Central memory CD8-positive, alpha-beta T cell (primary cell): ENCODE measurements at regions not wholly inside any gene's neighbourhood (a gene's known extent, or its start where the extent isn't known, plus 50 kb on each side); places are given as distances from the start of the nearest gene placed in this dataset.
"Not testable (repeated sequence)": the region's sequence is repeated elsewhere in the genome, so short reads cannot be mapped to it uniquely, and the experiment has no call there.

Source experiments
- ATAC-seq: fragments of 150-1000 bp; cut with Tn5 transposase; replicated peaks from 2 replicates; pipeline ENCODE4 v1.10.0; 2022; ENCODE audit warnings: mild to moderate bottlenecking, moderate FRiP score, moderate number of reproducible peaks; ENCODE audit not compliant: poor library complexity, severe bottlenecking; ENCODE audit errors: extremely low read depth
- DNase-seq, 2 donors: peaks; one replicate each; pipeline ENCODE4 v3.0.0; 2021; ENCODE audit warnings: low spot score in 2 of 2
- H3K27ac Mint-ChIP-seq: one replicate; pipeline ENCODE4 v1.8.0; 2022; ENCODE audit warnings: low read depth, mild to moderate bottlenecking, moderate library complexity, mixed read lengths
- H3K27me3 Mint-ChIP-seq: one replicate; pipeline ENCODE4 v1.8.0; 2022; ENCODE audit warnings: mixed read lengths
- H3K36me3 Mint-ChIP-seq: one replicate; pipeline ENCODE4 v1.8.0; 2022; ENCODE audit warnings: mild to moderate bottlenecking, moderate library complexity, mixed read lengths; ENCODE audit not compliant: insufficient read depth
- H3K4me1 Mint-ChIP-seq: one replicate; pipeline ENCODE4 v1.8.0; 2022; ENCODE audit warnings: mixed read lengths
- H3K4me3 Mint-ChIP-seq: one replicate; pipeline ENCODE4 v1.8.0; 2022; ENCODE audit warnings: mild to moderate bottlenecking, moderate library complexity, mixed read lengths
- H3K9me3 Mint-ChIP-seq: one replicate; pipeline ENCODE4 v1.8.0; 2022; ENCODE audit warnings: mixed read lengths

DNA sequence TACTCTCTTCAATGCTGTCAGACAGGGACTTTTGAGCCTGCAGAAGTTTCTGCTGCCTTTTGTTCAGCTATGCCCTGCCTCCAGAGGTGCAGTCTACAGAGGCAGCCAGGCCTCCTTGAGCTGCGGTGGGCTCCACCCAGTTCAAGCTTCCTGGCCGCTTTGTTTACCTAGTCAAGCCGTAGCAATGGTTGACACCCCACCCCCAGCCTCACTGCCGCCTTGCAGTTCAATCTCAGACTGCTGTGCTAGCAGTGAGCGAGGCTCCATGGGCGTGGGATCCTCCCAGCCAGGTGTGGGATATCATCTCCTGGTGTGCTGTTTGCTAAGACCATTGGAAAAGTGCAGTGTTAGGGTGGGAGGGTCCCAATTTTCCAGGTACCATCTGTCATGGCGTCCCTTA is 506.1 kb upstream of the FLRT2 start:
- H3K4me3 Mint-ChIP-seq, H3K36me3 Mint-ChIP-seq, H3K4me1 Mint-ChIP-seq, ATAC-seq, DNase-seq, H3K27ac Mint-ChIP-seq, H3K27me3 Mint-ChIP-seq: not testable (repeated sequence)
- peaks cover 12% of the 10 kb centered on the region for H3K9me3 Mint-ChIP-seq

DNA sequence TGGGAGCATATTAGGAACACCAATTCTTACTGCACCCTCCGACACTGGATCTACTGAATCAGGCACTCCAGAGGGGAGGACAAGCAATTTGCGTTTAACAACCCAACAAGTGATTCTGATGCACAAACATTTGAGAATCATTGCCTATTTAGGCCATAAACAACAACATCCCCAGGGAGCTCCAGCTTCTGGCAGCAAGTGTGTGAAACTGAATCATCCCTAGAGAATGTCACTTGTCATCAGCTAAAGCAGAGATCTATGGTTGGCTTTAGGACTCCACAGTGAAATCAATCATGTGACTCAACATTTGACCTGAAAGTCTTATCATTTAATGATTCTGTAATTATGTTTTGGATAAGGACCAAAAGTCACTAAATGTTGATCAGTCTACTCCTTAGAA is 505.0 kb upstream of the FLRT2 start:
- no peak overlapping the region for H3K4me3 Mint-ChIP-seq
- ATAC-seq (no peak), DNase-seq (no peak)
- H3K9me3 Mint-ChIP-seq, result peaks cover 12% of the 10 kb centered on the region
- no peak overlapping the region for H3K27ac Mint-ChIP-seq
- H3K4me1 Mint-ChIP-seq, result no peaks in the 10 kb centered on the region
- H3K36me3 Mint-ChIP-seq, result no peaks in the 10 kb centered on the region
- no peaks in the 10 kb centered on the region for H3K27me3 Mint-ChIP-seq

DNA sequence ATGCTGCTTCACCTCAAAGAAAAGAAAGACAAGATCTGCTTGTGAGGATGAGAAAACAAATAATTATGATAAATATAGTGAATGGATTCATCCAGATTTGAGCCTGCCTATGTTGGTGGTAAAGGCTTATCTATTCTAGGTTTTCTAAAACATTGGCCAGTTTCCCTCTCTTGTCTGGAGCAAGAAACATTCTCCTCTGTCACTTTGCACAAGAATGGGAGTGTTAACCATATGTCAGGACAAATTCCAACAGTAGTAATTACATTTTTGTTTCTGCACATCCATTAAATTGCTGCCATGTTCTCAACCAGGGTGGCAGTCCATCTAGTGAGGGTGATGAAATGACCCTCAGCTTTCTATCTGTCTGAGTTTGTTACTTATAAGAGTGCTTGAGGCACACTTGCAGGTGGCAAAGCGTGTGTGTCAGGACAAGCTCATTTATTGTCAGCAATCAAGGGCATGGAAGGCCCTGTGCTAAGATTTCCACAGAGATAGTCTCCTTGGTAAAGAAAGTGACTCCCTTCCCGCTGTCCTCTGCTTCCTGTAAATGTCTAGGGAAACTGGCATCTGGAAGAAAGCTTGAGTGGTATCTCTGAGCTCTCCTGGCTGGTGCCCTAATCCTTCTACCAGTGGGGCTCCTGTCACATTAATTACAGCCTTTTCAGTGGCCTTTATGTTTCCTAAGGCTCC is 502.1 kb upstream of the FLRT2 start:
- no peaks in the 10 kb centered on the region for H3K36me3 Mint-ChIP-seq
- no peak overlapping the region for H3K4me3 Mint-ChIP-seq
- peaks cover 4% of the 10 kb centered on the region for H3K9me3 Mint-ChIP-seq
- no peak overlapping the region for H3K27ac Mint-ChIP-seq
- H3K27me3 Mint-ChIP-seq, result no peaks in the 10 kb centered on the region
- no peak for DNase-seq
- no peaks in the 10 kb centered on the region for H3K4me1 Mint-ChIP-seq
- no peak for ATAC-seq

GRCh38 chr14:85037411-85037810 is 492.5 kb upstream of the FLRT2 start:
- Mint-ChIP-seq H3K27me3 (no peaks in the 10 kb centered on the region), H3K9me3 (peaks cover 20% of the 10 kb centered on the region), H3K4me1 (no peaks in the 10 kb centered on the region), H3K4me3 (no peak overlapping the region), H3K27ac (no peak overlapping the region), H3K36me3 (no peaks in the 10 kb centered on the region)
- ATAC-seq (no peak), DNase-seq (no peak)

DNA sequence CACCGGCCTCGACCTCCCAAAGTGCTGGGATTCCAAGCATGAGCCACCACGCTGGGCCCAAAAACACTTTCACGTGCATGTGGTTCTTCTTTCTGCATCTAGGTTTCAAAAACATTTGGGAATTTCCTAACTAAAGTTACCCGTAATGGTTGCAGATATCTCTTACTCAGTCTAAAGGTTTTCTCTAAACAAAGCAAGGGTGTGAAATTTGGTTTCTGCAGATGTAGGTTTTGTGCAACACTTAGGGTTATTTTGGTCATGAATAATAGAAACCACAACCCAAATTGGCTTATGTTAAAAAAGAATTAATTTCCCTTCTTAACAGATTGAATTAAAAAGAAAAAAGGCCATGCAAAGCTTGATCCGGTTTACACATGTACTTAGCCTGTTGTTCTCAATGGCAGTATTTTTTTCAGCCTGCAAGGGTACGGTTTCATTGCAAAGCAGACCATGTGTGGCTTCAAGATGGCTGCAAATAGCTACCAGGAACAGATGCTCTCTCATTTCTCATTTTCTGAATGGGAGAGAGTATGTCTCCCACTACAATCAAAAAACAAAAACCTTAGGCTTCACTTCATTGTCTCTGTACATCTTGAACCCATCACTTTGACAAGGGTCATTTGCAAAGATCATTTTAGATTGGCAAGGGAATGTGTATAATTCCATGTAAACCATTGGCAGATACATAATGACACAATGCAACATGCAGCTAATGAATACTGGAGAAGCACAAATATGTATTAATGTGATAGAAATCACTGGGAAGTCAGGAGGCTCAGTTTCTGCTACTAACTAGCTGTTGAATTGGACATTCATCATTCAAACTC is 491.2 kb upstream of the FLRT2 start:
- ATAC-seq (no peak), DNase-seq (no peak)
- Mint-ChIP-seq H3K36me3 (no peaks in the 10 kb centered on the region), H3K27ac (no peak overlapping the region), H3K4me1 (no peaks in the 10 kb centered on the region), H3K4me3 (no peak overlapping the region), H3K27me3 (no peaks in the 10 kb centered on the region), H3K9me3 (peaks cover 24% of the 10 kb centered on the region)

GRCh38 chr14:85039353-85039626 is 490.7 kb upstream of the FLRT2 start:
- H3K27ac Mint-ChIP-seq, result no peak overlapping the region
- no peak overlapping the region for H3K4me3 Mint-ChIP-seq
- H3K4me1 Mint-ChIP-seq, result no peaks in the 10 kb centered on the region
- no peaks in the 10 kb centered on the region for H3K27me3 Mint-ChIP-seq
- DNase-seq (no peak), ATAC-seq (no peak)
- no peaks in the 10 kb centered on the region for H3K36me3 Mint-ChIP-seq
- peaks cover 20% of the 10 kb centered on the region for H3K9me3 Mint-ChIP-seq

- ATAC-seq (no peak), DNase-seq (no peak)
- Mint-ChIP-seq H3K36me3 (no peaks in the 10 kb centered on the region), H3K27me3 (no peaks in the 10 kb centered on the region), H3K27ac (no peak overlapping the region), H3K9me3 (peaks cover 20% of the 10 kb centered on the region), H3K4me3 (no peak overlapping the region), H3K4me1 (no peaks in the 10 kb centered on the region)
These were observed 489.8 kb upstream of the FLRT2 start for GRCh38 chr14:85040046-85040685.

- H3K4me1 Mint-ChIP-seq, result no peaks in the 10 kb centered on the region
- no peak for DNase-seq
- no peaks in the 10 kb centered on the region for H3K36me3 Mint-ChIP-seq
- no peak overlapping the region for H3K27ac Mint-ChIP-seq
- no peak overlapping the region for H3K4me3 Mint-ChIP-seq
- peaks cover 24% of the 10 kb centered on the region for H3K9me3 Mint-ChIP-seq
- no peaks in the 10 kb centered on the region for H3K27me3 Mint-ChIP-seq
- ATAC-seq, result no peak
These were observed 488.3 kb upstream of the FLRT2 start for GRCh38 chr14:85041618-85042017.

- Mint-ChIP-seq H3K27ac (no peak overlapping the region), H3K36me3 (no peaks in the 10 kb centered on the region)
These were observed 487.6 kb upstream of the FLRT2 start for GRCh38 chr14:85042301-85042700.

DNA sequence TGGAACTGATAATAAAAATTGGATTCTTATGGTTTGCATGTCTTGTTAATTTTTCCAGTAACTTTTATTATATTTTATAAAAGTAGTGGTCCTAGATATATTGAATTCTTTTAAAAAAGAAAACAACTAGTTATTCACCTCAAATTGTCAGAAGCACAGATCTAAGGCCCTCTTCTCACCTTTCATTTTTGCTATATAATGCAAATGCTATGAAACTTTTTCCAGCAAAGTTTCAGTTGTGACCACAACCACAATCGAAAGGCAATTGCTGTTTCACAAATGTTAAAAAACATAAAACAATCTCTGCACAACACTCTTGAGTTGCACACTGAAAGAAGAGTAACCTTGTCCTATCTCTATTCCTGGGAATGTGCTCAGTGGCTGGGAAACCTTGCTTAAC is 479.8 kb upstream of the FLRT2 start:
- Mint-ChIP-seq H3K36me3 (no peaks in the 10 kb centered on the region), H3K4me1 (no peaks in the 10 kb centered on the region), H3K27me3 (no peaks in the 10 kb centered on the region), H3K27ac (no peak overlapping the region), H3K4me3 (no peak overlapping the region), H3K9me3 (peaks cover 28% of the 10 kb centered on the region)
- ATAC-seq, result no peak
- DNase-seq, result no peak

More at GRCh38 chr14:85042301-85042700, 487.6 kb upstream of the FLRT2 start:
- no peaks in the 10 kb centered on the region for H3K4me1 Mint-ChIP-seq
- ATAC-seq (no peak), DNase-seq (no peak)
- no peak overlapping the region for H3K4me3 Mint-ChIP-seq
- no peaks in the 10 kb centered on the region for H3K27me3 Mint-ChIP-seq
- peaks cover 27% of the 10 kb centered on the region for H3K9me3 Mint-ChIP-seq

DNA sequence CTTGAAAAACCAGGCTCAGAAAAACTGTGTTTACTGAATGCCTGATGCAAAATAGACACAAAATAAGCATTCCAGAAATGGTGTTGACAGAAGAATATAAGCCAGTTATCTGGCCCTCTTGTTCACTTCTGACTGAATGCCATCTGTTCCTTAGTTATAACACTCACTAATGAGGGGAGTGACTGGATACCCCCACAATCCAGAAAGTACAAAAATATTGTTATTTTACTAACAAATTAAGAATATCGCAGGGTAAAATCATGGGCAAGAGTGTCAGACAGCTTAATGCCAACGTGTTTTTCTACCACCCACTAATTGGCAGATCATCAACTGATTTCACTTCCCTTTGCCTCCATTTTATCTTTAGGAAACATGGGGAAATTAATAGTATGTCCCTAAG is 477.3 kb upstream of the FLRT2 start:
- Mint-ChIP-seq H3K4me1 (no peaks in the 10 kb centered on the region), H3K36me3 (no peaks in the 10 kb centered on the region), H3K27ac (no peak overlapping the region), H3K4me3 (no peak overlapping the region), H3K9me3 (peaks cover 12% of the 10 kb centered on the region), H3K27me3 (no peaks in the 10 kb centered on the region)
- no peak for DNase-seq
- no peak for ATAC-seq

- H3K27me3 Mint-ChIP-seq, result no peaks in the 10 kb centered on the region
- H3K36me3 Mint-ChIP-seq, result no peaks in the 10 kb centered on the region
- no peaks in the 10 kb centered on the region for H3K4me1 Mint-ChIP-seq
- H3K9me3 Mint-ChIP-seq, result peaks cover 10% of the 10 kb centered on the region
- H3K27ac Mint-ChIP-seq, result no peak overlapping the region
- no peak overlapping the region for H3K4me3 Mint-ChIP-seq
- no peak for DNase-seq
- no peak for ATAC-seq
These were observed 475.8 kb upstream of the FLRT2 start for GRCh38 chr14:85054178-85054577.

DNA sequence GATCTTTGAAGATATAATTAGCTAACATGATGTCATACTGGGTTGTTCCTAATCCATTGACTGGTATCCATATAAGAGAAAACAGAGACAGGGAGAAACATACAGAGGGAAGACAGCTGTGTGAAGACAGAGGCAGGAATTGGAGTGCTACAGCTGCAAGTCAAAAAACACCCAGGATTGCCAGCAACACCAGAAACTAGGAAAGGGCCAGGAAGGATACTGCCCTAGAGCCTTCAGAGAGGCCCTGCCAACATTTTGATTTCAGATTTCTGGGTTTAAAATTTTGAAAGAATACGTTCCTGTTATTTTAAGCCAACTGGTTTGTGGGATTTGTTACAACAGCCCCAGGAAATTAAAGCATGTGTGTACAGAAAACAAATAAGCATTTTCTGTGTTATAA is 473.7 kb upstream of the FLRT2 start:
- no peak for ATAC-seq
- peaks cover 11% of the 10 kb centered on the region for H3K9me3 Mint-ChIP-seq
- no peak overlapping the region for H3K4me3 Mint-ChIP-seq
- no peaks in the 10 kb centered on the region for H3K36me3 Mint-ChIP-seq
- no peak for DNase-seq
- H3K27ac Mint-ChIP-seq, result no peak overlapping the region
- H3K27me3 Mint-ChIP-seq, result no peaks in the 10 kb centered on the region
- no peaks in the 10 kb centered on the region for H3K4me1 Mint-ChIP-seq
